ENCODE measurements at regions not wholly inside any gene's neighbourhood (a gene's known extent, or its start where the extent isn't known, plus 50 kb on each side); places are given as distances from the start of the nearest gene placed in this dataset.
"Not testable (repeated sequence)": the region's sequence is repeated elsewhere in the genome, so short reads cannot be mapped to it uniquely, and the experiment has no call there.

DNA sequence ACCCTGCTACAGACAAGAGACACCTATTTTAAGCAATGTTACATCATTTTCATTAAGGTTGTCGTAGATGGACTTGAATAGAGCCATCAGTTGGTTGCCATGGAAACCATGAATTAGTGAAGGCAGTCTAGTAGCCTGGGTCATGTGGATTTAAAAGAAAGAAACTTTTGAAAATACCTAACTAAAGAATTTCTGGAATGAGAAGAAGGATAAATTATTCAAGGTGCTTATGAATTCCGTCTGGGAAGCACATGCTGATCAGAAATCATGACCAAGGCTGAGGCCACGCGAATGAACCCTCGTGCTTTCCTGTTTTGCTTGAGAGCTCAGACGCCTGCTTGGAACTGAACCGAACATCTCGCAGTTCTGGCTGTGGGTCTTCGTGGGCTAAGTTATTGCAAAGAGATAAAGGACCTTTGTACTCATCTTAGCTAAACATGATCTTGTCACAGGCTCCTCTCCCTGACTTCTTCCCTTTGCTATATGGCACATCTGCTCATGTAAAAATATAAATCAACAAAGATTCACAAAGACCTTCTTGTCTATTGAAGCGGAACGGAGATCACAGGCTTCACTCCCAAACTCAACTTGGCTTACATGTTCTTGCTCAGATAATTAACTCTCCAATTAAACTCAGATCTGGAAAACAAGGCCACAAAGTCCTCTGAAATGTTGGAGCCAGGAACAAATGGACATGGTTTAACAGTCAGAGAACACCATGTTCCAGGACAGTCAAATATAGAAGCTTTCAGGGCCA is 140.2 kb downstream of the NUFIP1 start:
- no peak for DNase-seq

DNA sequence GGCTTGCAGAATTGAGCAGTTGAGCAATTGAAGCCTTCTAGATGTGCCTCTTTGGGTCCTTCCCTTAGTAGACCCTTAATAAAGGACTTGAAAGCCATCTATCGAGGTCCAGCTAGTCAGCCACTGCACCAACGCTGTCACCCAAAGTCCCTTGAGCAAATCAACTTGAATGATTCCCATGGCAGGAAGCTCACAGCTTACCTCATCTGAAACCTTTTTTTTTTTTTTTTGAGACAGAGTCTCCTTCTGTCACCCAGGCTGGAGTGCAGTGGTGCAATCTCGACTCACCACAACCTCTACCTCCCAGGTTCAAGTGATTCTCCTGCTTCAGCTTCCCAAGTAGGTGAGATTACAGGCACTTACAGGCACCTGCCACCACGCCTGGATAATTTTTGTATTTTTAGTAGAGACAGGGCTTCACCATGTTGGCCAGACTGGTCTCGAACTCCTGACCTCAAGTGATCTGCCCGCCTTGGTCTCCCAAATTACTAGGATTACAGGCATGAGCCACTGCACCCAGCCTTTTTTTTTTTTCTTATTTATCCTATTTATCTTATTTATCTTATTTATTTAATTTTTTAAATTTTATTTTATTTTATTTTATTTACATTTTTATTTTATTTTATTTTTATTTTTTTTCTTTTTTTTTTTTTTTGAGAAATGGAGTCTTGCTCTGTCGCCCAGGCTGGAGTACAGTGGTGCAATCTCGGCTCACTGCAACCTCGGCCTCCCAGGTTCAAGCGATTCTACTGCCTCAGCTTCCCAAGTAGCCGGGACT is 143.8 kb downstream of the NUFIP1 start:
- not testable (repeated sequence) for DNase-seq

DNA sequence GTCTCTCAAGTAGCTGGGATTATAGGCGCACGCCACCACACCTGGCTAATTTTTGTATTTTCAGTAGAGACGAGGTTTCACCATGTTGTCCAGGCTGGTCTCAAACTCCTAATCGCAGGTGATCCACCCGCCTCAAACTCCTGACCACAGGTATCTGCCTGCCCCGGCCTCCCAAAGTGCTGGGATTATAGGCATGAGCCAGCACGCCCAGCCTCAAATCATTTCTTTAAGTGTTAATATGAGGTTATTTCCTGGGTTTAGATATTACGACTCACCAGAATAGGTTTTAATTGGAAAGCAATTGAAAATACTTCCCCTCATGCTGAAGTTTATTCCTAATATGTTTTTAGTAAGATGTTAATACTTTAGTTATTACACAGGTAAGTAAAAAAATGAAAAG is 144.5 kb downstream of the NUFIP1 start:
- no peak for DNase-seq

DNA sequence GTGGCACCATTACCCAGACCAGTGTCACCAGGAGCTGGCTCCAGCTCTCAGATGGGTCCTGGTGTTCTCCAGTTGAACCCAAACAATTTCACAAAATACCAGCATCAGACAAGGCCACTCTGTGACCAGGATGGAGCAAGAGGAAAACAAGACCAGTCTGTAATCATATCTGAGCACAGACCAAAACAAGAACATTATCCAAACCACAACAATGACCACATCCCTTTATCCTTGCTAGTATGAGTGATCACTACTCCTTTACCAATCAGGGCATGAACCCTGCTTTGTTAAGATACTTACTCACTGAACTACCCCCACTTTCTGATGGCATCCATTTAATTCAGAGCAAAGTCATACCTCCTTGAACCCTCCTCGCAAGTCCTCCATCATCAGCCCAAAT is 145.9 kb downstream of the NUFIP1 start:
- DNase-seq = peak; percentile 36

DNA sequence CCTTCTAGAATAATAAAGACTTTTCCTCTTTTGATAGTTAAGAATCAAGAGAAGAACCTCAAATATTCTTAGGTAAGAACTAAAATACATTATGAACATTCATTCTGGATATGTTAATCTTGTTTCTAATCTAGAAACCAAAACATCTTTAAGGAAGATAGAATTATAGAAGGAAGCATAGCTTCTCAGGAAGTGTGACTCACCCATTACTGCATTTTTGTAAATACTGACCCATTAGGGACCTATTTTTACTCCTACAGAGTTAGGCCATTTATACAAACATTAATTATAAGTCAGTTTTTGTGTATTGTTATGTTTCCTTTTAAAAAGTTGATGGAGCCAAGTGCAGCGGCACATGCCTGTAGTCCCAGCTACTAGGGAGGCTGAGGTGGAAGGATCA is 147.1 kb downstream of the NUFIP1 start:
- peak; percentile 62 for DNase-seq

DNA sequence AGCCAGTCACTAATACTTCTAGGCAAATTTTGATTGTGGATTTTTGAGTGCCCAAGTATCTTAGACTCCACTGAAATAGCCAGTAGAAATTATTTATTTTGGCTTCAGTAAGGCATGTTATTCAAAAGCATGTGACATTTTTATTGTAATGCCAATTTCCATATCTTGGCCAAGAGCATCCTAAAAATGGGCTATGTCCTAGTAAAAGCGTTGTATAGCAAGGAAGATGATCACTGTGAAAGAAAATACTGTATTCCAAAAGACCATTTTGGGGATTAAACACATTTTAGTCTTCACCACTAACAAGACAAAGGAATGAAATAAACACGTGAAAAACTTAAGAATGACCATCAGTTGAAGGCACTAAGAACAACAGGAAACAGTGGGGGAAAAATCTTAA is 149.1 kb downstream of the NUFIP1 start:
- DNase-seq = no peak

DNA sequence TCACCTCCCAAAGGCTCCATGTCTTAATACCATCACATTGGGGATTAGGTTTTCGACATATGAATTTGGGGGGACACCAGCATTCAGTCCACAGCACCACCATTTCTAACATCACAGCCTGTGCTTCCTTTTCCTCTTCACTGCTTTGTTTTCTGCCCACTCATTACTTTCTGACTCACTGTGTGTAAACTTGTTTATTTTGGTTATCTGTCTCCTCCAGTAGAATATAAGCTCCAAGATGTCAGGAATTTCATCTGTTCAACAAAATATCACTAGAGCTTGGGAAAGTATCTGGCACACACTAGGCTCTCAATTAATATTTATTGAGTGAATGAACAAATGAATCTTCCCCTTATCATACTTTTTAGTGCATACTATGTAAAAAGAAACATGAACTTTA is 152.0 kb downstream of the NUFIP1 start:
- peak; percentile 55 for DNase-seq

DNA sequence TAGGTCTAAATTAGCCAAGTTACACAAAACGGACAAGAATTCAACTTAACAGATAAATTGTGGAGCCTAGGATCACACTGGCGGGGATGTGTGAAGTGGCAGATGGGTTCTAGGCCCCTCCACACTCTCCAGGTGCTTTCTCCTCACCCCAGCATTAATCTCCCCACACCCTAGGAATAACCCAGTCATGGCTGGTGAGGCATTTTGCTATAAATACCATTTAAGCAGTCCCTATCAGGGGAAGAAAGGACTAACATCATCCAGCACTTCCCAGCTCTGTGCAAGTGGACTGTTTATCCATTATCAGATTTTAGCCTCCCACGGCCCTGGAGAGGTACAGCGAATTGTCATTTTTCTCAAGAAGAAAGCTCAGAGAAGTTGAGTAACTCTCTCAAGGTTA is 154.9 kb downstream of the NUFIP1 start:
- DNase-seq = no peak

DNA sequence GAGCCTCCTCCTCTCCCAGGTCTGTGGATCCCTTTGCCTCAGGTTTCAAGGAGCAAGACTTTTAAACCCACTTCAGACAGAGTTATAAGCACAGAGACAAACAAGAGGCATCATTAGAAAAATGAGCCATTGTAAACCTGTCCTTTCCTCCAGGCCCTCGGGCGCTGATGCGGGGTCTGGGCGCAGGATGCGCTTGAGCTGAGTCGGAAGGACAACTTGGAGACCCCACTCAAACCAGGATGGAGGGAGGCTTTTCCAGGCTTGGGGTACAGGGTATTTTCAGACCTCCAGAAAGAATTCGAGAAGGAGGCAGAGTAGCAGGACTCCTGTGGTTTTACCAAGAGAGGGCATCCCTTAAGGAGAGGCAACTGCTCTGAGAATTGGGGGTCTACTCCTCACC is 155.6 kb downstream of the NUFIP1 start:
- no peak for DNase-seq

DNA sequence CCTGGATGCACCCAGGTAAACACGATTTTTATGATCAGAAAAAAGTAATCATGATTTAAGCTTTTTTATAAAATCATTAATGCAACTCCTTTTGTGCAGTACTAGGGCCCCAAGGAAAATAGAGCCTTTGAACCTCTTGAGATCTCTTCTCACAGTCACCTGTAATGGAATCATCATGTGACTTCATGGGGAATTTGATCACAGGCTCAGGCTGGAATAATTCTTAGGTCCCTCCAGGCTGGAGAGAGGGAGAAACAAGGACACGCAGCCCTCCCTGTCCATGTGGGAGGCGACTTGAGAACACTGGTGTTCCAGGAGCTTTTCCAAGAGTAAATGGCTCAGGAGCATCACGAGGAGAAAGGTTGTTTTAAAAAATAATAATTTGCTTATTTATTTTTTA is 156.1 kb downstream of the NUFIP1 start:
- DNase-seq = no peak

DNA sequence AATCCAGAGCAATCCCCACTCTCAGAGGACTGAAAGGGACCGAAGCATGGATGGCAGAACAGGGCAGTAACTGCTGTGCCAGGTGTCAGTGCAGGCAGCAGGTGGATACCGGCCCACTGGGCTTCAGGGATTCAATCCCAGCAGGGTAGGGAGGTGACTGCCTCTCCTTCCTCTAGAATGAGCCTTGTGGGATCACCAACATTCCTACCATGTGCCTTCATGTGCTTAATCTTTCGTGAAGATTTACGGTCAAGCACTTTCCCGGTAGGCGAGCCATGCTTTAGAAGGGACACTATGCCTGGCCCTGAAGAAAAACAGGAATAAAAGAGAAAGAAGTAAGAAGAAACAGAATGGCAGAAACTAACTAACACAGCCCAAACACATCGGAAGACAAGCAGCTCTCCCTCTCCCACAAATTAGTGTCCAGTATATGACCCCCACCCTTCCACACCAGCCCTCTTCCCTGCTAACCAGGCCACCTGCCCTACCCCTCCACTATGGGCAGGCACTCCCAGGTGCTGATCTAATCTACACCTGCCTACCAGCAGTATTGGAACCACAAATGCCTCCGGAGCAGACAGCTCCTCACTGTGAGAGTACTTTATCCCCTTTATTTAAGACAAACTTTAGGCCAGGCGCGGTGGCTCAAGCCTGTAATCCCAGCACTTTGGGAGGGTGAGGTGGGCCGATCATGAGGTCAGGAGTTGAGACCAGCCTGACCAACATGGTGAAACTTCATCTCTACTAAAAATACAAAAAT is 162.5 kb downstream of the NUFIP1 start:
- DNase-seq = no peak

DNA sequence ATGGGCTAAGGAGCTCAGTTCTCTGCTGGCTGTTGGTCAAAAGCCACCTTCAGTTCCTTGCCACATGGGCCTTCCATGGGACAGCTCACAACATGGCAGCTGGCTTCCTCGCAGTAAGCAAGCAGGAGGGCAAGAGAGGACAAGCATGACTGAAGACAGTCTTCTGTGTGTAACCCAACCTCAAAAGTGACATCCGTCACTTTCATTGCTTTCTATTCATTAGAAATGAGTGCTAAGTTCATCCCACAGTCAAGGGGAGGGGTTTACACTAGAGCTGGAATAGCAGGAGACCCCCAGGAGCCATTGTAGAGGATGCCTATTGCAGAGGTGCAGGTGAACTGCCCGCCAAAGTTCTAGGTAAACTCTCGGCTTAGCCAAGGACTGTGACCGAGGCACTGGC is 163.3 kb downstream of the NUFIP1 start:
- DNase-seq = no peak

DNA sequence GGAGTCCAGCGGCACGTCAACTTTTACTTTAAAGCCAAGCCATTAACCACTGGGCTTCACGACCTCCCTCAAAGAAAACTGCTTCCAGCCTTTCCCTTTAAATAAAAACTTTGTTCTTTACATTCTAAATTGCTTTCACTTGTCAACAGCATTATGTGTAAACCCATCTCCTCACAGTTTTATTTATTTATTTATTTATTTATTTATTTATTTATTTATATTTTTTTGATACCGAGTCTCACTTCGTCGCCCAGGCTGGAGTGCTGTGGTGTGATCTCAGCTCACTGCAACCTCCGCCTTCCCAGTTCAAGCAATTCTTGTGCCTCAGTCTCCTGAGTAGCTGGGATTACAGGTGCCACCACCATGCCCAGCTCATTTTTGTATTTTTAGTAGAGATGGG is 165.7 kb downstream of the NUFIP1 start:
- not testable (repeated sequence) for DNase-seq

DNA sequence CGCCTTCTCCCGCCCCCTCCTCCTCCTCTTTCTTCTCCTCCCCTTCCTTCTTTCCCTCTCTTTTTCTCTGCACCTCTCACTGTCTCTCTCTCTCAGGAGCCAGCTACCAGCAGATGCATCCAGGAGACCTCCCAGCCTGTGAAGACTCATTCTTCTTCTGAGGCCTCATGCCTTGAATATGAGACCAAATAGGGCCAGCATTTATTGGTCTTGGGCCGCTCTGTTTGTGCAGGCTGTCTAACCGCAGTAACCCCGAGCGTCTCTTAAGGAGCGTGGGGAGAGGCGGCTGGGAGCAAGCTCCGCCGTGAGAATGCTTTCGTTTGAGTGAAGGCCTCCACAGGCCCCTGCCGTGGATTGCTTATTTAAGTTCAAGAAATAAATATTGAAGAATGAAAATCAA is 167.0 kb downstream of the NUFIP1 start:
- DNase-seq = no peak

DNA sequence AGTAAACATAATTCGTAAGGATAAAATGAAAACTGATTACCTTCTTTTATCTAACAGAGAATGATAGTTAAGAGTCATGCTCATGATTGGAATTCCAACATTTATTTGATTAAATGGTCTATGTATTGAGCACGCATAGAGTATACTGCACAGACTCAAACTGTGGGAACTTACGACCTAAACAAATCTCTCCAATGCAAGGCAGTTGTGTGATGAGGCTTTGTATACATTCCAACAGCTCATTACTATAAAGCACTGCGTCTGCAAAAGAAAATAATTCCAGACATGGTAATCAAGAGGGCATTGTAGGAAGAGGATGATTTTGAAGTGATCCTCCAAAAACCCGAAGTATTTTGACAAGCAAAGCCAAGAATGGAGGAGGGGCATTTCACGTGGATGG is 169.5 kb downstream of the NUFIP1 start:
- DNase-seq = no peak

DNA sequence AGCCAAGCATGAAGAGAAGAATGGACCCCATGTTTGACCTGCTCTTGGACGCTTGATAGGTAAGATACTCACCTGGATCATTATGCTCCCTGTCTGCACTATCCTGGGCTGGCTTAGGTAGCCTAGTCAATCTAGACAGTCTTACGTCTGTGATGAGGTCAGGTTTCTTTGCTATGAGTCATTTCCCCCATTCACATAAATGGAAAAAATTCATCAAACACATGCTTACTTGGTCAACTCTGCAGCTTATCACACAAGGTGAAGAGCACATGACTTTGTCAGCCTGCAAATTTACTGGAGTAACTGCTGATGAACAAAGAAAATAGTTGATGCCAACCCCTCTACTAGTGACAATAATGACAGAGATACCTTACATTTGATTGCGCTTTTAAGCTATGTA is 170.0 kb downstream of the NUFIP1 start:
- peak; percentile 72 for DNase-seq

DNA sequence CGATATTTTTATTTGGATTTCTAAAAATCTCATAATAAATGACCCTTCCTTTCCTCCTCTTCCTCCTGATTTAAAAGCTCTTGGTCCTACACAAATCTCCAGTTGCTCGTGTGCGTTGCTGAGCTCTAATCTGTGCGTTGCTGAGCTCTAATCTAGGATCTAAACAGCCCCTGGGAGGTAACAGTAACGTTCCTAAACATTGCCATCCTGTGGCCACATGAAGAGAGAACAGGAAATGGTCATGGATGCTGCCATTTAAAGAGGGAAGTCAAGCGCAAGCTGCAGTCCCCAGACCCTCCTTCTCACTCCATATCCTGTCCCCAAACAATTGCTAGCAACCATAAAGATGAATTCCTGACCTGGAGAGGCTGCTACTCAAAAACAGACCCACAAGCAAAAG is 170.8 kb downstream of the NUFIP1 start:
- peak; percentile 37 for DNase-seq

DNA sequence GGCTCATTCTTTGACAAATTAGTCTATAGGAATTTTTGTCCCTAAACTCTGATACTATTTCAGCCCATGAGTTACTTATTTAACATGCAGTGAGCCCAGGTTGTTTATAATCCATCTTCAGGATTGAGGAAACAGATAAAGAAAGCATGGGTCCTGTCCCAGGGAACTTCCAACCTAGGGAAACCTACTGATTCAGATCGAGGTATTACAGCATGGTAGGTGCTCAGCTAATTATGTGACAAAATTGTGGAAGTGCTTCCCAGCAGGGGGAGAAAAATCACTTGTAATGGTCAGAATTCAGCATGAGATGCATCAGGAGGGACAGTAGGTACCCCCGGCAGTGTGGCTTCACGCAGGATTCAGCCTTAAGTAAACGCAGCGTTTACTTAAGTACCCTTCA is 171.3 kb downstream of the NUFIP1 start:
- no peak for DNase-seq

DNA sequence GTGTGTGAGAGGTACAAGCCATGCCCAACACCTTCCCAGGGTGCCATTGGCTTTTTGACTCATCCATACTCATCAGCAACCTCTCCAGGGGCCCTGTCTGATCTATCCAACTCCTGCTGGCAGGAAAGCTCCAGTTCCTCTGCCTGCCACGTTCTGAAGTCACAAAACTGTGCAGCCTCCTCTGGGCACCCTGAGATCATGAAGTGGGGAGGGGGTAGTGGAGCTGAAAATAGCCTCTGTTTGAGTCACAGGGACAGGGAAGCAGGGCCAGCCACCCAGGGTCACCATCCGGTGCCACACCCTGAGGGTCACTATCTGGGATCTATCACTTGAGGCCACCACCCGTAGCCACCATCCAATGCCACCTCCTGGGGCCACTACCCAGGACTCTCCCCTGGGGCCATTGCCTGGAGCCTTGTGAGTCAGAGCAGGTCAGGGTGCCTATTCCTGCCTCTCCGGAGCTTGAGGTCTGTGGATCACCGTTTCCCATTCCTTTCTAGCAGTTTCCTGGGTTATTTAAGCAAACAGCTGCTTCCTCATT is 172.1 kb downstream of the NUFIP1 start:
- peak; percentile 69 for DNase-seq

DNA sequence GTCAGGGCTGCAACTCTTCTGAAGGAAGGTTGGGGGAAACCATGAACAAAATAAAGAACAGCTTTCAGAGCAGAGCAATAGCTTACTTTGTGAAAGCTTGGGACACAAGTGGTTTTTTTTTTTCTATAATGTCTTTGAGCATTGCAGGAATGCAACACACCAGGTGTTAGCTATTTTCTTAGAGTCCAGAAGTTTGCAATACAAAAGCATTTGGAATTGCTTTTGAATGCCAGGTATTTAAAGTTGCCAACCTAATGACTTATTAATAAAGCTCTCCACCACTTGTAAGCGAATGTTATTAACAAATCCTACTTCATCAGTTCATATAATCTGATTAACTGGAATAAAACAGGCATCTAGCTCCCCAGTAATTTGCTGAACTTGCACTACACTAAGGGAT is 172.6 kb downstream of the NUFIP1 start:
- DNase-seq = no peak

DNA sequence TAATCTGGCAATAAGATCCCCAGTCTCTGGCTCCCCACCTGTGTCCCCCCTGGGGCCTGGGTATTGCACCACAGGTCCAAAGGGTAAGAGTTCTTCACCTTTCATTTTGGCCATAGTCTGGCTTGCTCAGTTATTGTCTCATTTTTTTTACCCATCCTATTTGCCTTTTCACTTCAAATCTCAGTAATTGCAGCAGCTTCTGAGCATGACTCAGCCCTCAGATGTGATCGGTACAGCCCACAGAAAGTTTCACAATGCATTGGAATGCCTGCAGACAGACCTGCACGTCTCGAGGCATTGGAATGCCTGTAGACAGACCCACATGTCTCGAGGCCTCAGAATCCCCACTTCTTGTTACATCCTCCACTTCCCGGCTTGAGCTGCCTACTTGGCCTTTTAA is 173.6 kb downstream of the NUFIP1 start:
- peak; percentile 97 for DNase-seq

DNA sequence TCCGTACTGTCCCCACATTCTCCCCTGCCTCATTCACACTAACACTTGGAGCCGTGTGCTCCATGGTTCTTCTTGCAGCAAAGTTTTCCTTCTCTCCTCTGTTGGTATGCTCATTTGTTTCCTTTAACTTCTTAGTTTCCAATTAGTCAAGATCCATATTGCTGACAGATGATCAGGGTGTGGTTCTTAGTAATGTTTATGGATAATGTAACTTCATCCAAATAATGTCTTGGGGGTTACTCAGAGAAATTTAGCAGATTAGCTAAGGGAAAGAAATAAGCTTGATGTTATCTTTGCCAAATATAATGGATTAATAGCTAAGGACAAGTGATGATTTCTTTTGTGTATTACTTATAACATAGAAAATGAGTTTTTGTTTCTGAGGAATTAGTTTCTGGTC is 174.4 kb downstream of the NUFIP1 start:
- no peak for DNase-seq

DNA sequence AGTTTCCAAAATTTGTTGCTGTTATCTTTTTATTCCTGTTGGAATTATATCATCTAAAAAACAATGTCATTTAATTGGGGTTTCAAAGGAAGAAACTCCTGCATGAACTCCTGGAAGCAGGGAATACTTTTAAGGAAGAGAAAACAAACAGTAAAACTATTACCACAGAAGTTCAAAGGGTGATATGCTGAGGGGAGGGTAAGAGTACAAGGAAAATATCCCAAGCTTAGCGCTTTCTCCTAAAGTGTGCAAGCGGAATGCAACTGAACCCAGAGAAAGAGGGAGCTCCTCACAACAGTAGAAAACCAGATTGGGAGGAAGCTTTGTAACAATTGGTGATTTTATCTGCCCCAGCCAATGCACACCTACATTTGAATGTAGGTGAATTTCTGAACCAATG is 175.1 kb downstream of the NUFIP1 start:
- DNase-seq = no peak

DNA sequence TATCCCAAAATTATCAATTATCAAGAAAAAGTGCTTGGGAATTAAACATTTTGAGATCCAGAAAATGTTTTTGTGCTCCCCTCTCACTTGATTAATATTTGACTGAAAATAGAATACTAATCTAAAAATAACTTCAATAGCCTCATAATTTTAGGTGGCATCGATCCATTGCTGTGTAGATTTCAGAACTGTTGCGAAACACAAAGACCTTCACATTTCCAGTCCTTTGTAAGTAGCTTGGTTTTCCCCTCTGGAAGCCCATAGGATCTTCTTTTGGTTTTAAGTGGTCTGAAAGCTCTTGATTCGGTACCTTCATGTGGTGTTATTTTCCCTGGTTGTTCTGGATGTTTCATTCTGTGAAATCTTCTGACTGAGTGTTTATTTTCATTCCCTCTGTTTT is 176.5 kb downstream of the NUFIP1 start:
- DNase-seq = no peak

Data from EL (cell line).